ENCODE measurements at regions not wholly inside any gene's neighbourhood (a gene's known extent, or its start where the extent isn't known, plus 50 kb on each side); places are given as distances from the start of the nearest gene placed in this dataset.

GRCh38 chr21:32975811-32976431, 49.8 kb upstream of the OLIG2 start:
- DNase-seq, result no peak
- Histone ChIP-seq H3K4me3 (no peak overlapping the region), H3K36me3 (no peaks in the 10 kb centered on the region), H3K27me3 (no peaks in the 10 kb centered on the region), H3K9me3 (no peaks in the 10 kb centered on the region), H3K4me1 (no peaks in the 10 kb centered on the region), H3K27ac (no peak overlapping the region)
- TF ChIP-seq, protein P1, sequence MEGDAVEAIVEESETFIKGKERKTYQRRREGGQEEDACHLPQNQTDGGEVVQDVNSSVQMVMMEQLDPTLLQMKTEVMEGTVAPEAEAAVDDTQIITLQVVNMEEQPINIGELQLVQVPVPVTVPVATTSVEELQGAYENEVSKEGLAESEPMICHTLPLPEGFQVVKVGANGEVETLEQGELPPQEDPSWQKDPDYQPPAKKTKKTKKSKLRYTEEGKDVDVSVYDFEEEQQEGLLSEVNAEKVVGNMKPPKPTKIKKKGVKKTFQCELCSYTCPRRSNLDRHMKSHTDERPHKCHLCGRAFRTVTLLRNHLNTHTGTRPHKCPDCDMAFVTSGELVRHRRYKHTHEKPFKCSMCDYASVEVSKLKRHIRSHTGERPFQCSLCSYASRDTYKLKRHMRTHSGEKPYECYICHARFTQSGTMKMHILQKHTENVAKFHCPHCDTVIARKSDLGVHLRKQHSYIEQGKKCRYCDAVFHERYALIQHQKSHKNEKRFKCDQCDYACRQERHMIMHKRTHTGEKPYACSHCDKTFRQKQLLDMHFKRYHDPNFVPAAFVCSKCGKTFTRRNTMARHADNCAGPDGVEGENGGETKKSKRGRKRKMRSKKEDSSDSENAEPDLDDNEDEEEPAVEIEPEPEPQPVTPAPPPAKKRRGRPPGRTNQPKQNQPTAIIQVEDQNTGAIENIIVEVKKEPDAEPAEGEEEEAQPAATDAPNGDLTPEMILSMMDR (IDR thresholded peaks at IDR 0.05), result no peak
- TF ChIP-seq POLR2A (IDR thresholded peaks at IDR 0.05), result no peak
- peak in 1 of 4 donors; percentile 36 for ATAC-seq
- 74% methylated on average over 4 of the region's 8 CpGs for WGBS (ENCODE audit: insufficient coverage, low coverage, low lambda C conversion rate, missing lambda C conversion rate)
- intact Hi-C loops (cut with DNase I), result no loop called here

Small RNA genes in the stretch of these regions (small RNA-seq; reads per million reads assigned to genes)
- 0 reads per million in 2 experiments for gene RF00156

All from right lobe of liver (tissue), 6 donors.